Body of pancreas (tissue), 4 donors: ENCODE measurements at regions not wholly inside any gene's neighbourhood (a gene's known extent, or its start where the extent isn't known, plus 50 kb on each side); places are given as distances from the start of the nearest gene placed in this dataset.

Source experiments
- ATAC-seq: fragments of 150-250 bp; one replicate; pipeline ENCODE4 v1.9.1; 2016
- DNase-seq, 4 donors: peaks; one replicate each; pipeline ENCODE4 v3.0.0-alpha.2; 2019
- H3K27ac ChIP-seq, 4 donors: fragments of 200-600 bp; sonication (generic); 1 replicate in 3 of 4; 2 replicates in 1 of 4; pipeline versions ENCODE4 v1.5.1 to v1.6.1; 2016 to 2019; ENCODE audit warnings: mild to moderate bottlenecking in 1 of 4, mixed read lengths in 1 of 4, moderate library complexity in 1 of 4
- H3K27me3 ChIP-seq, 2 donors: fragments of 200-600 bp; sonication (generic); one replicate each; pipeline ENCODE4 v1.6.0; 2016; ENCODE audit warnings: mild to moderate bottlenecking in 1 of 2
- H3K36me3 ChIP-seq, 2 donors: fragments of 200-600 bp; sonication (generic); replicated peaks in 1 of 2; 2 replicates each; pipeline ENCODE4 v1.5.1; 2016; ENCODE audit warnings: low read depth in 2 of 2; ENCODE audit not compliant: insufficient read depth in 1 of 2
- H3K4me1 ChIP-seq: fragments of 200-600 bp; sonication (generic); one replicate; pipeline ENCODE4 v1.6.0; 2016
- H3K4me3 ChIP-seq, 2 donors: fragments of 200-600 bp; sonication (generic); 1 replicate in 1 of 2; 2 replicates in 1 of 2; pipeline ENCODE4 v1.5.1; 2016 to 2019
- H3K9me3 ChIP-seq, 3 donors: fragments of 200-600 bp; sonication (generic); 1 replicate in 2 of 3; 2 replicates in 1 of 3; pipeline ENCODE4 v1.5.1; 2016
- CTCF ChIP-seq, 7 experiments: fragments of 450-650 bp in 4 of 7; fragments of 200-600 bp in 3 of 7; sonication (generic) in 3 of 7; IDR thresholded peaks; one replicate each; pipeline ENCODE4 v1.5.1; 2016 to 2019; ENCODE audit warnings: antibody characterized with exemption in 7 of 7
- POLR2A ChIP-seq, 3 donors: fragments of 450-650 bp; IDR thresholded peaks; one replicate each; pipeline ENCODE4 v1.6.1; 2016; ENCODE audit warnings: antibody characterized with exemption in 3 of 3, mild to moderate bottlenecking in 2 of 3
- WGBS, 2 donors: methylation state at CpG; one replicate each; pipeline ENCODE4 v1.1.5; 2017; 5-methylcytosine and 5-hydroxymethylcytosine counted together
- intact Hi-C: fragments of 100-400 bp; cut with DNase I; formaldehyde crosslinking; loops from one replicate; pipeline ENCODE4 v1.15.1; 2023

GRCh38 chr2:176565641-176566323 lies 296.5 kb downstream of the MTX2 start:
- no peak overlapping the region for H3K27ac ChIP-seq
- H3K36me3 ChIP-seq = no peaks in the 10 kb centered on the region
- DNase-seq (peak in 1 of 4 donors; percentile 5), ATAC-seq (peak; percentile 6)
- TF ChIP-seq POLR2A (IDR thresholded peaks at IDR 0.05) (no peak), CTCF (IDR thresholded peaks at IDR 0.05) (no peak)
- H3K4me1 ChIP-seq = no peaks in the 10 kb centered on the region
- WGBS, 2 donors = 66 to 74% methylated on average over 14 to 18 of the region's 18 CpGs
- H3K27me3 ChIP-seq = no peaks in the 10 kb centered on the region
- intact Hi-C loops = no loop called here
- no peaks in the 10 kb centered on the region for H3K9me3 ChIP-seq
- H3K4me3 ChIP-seq = no peak overlapping the region

GRCh38 chr2:176566496-176566895 lies 297.3 kb downstream of the MTX2 start:
- Histone ChIP-seq H3K36me3 (no peaks in the 10 kb centered on the region), H3K27me3 (no peaks in the 10 kb centered on the region), H3K27ac (no peak overlapping the region), H3K9me3 (no peaks in the 10 kb centered on the region), H3K4me3 (no peak overlapping the region), H3K4me1 (no peaks in the 10 kb centered on the region)
- intact Hi-C loops = no loop called here
- no peak for DNase-seq
- no peak for TF ChIP-seq CTCF (IDR thresholded peaks at IDR 0.05)
- TF ChIP-seq POLR2A (IDR thresholded peaks at IDR 0.05) = no peak
- 88 to 100% methylated on average over 1 of the region's 1 CpG for WGBS, 2 donors
- no peak for ATAC-seq

GRCh38 chr2:176566961-176567360 lies 297.7 kb downstream of the MTX2 start:
- Histone ChIP-seq H3K4me1 (no peaks in the 10 kb centered on the region), H3K27me3 (no peaks in the 10 kb centered on the region), H3K27ac (no peak overlapping the region), H3K36me3 (no peaks in the 10 kb centered on the region), H3K4me3 (no peak overlapping the region), H3K9me3 (no peaks in the 10 kb centered on the region)
- DNase-seq = no peak
- TF ChIP-seq POLR2A (IDR thresholded peaks at IDR 0.05) (no peak), CTCF (IDR thresholded peaks at IDR 0.05) (no peak)
- intact Hi-C loops = no loop called here
- no peak for ATAC-seq

- no peaks in the 10 kb centered on the region for H3K27me3 ChIP-seq
- DNase-seq = no peak
- intact Hi-C loops = no loop called here
- H3K4me3 ChIP-seq = no peak overlapping the region
- no peak for ATAC-seq
- H3K27ac ChIP-seq = no peak overlapping the region
- no peak for TF ChIP-seq CTCF (IDR thresholded peaks at IDR 0.05)
- no peak for TF ChIP-seq POLR2A (IDR thresholded peaks at IDR 0.05)
- H3K4me1 ChIP-seq = no peaks in the 10 kb centered on the region
- no peaks in the 10 kb centered on the region for H3K9me3 ChIP-seq
- no peaks in the 10 kb centered on the region for H3K36me3 ChIP-seq
- 67 to 75% methylated on average over 2 of the region's 2 CpGs for WGBS, 2 donors
These were observed 298.1 kb downstream of the MTX2 start for GRCh38 chr2:176567361-176567760.

- intact Hi-C loops = no loop called here
- no peaks in the 10 kb centered on the region for H3K9me3 ChIP-seq
- no peak overlapping the region for H3K27ac ChIP-seq
- H3K4me3 ChIP-seq = no peak overlapping the region
- DNase-seq (no peak), ATAC-seq (no peak)
- WGBS, 2 donors = 28 to 35% methylated on average over 3 of the region's 3 CpGs
- no peaks in the 10 kb centered on the region for H3K4me1 ChIP-seq
- H3K36me3 ChIP-seq = no peaks in the 10 kb centered on the region
- no peaks in the 10 kb centered on the region for H3K27me3 ChIP-seq
- TF ChIP-seq POLR2A (IDR thresholded peaks at IDR 0.05) = no peak
- no peak for TF ChIP-seq CTCF (IDR thresholded peaks at IDR 0.05)
These were observed 300.3 kb downstream of the MTX2 start for GRCh38 chr2:176569574-176569973.
